HG03196 (cell line): ENCODE measurements at regions not wholly inside any gene's neighbourhood (a gene's known extent, or its start where the extent isn't known, plus 50 kb on each side); places are given as distances from the start of the nearest gene placed in this dataset.
"Not testable (repeated sequence)": the region's sequence is repeated elsewhere in the genome, so short reads cannot be mapped to it uniquely, and the experiment has no call there.

ENCODE experiments used
- ATAC-seq: cut with Tn5 transposase; IDR thresholded peaks from one replicate; pipeline ENCODE4 v1.9.1; 2021; ENCODE audit not compliant: unreplicated experiment

- ATAC-seq: no peak
Measured at GRCh38 chr5:96483878-96484277, 50.8 kb upstream of the PCSK1 start.

GRCh38 chr5:96487859-96488258 is 54.8 kb upstream of the PCSK1 start:
- ATAC-seq: no peak

GRCh38 chr5:96489532-96489931 is 56.5 kb upstream of the PCSK1 start:
- ATAC-seq: no peak

GRCh38 chr5:96492459-96493047 is 59.5 kb upstream of the PCSK1 start:
- no peak for ATAC-seq

GRCh38 chr5:96493219-96493790 is 60.3 kb upstream of the PCSK1 start:
- ATAC-seq: no peak

- not testable (repeated sequence) for ATAC-seq
Measured at GRCh38 chr5:96495412-96495811, 62.4 kb upstream of the PCSK1 start.

GRCh38 chr5:96497027-96497426 is 64.0 kb upstream of the PCSK1 start:
- not testable (repeated sequence) for ATAC-seq

GRCh38 chr5:96499753-96500345 is 66.8 kb upstream of the PCSK1 start:
- no peak for ATAC-seq

GRCh38 chr5:96501991-96502646 is 69.1 kb upstream of the PCSK1 start:
- no peak for ATAC-seq

- no peak for ATAC-seq
Measured at GRCh38 chr5:96503501-96504236, 70.6 kb upstream of the PCSK1 start.

GRCh38 chr5:96506376-96506775 is 73.3 kb upstream of the PCSK1 start:
- ATAC-seq: no peak

GRCh38 chr5:96506866-96507527 is 73.9 kb upstream of the PCSK1 start:
- ATAC-seq: no peak

GRCh38 chr5:96509316-96509715 is 76.3 kb upstream of the PCSK1 start:
- no peak for ATAC-seq

- no peak for ATAC-seq
Measured at GRCh38 chr5:96509721-96510350, 76.8 kb upstream of the PCSK1 start.

GRCh38 chr5:96516631-96517071 is 83.6 kb upstream of the PCSK1 start:
- no peak for ATAC-seq

- ATAC-seq: no peak
Measured at GRCh38 chr5:96517295-96517694, 84.2 kb upstream of the PCSK1 start.

GRCh38 chr5:96520345-96520744 is 87.3 kb upstream of the PCSK1 start:
- ATAC-seq: no peak

GRCh38 chr5:96522635-96523355 is 89.7 kb upstream of the PCSK1 start:
- ATAC-seq: no peak

GRCh38 chr5:96527768-96528661 is 95.0 kb upstream of the PCSK1 start:
- ATAC-seq: no peak
